NT2/D1 (cell line): ENCODE measurements at regions not wholly inside any gene's neighbourhood (a gene's known extent, or its start where the extent isn't known, plus 50 kb on each side); places are given as distances from the start of the nearest gene placed in this dataset.

Experiments used
- SUZ12 ChIP-seq: IDR thresholded peaks from 2 replicates; pipeline ENCODE4 v1.6.1; 2011; ENCODE audit not compliant: insufficient read length, insufficient read depth; ENCODE audit errors: extremely low read depth
- YY1 ChIP-seq: IDR thresholded peaks from 2 replicates; pipeline ENCODE4 v1.6.1; 2011; ENCODE audit not compliant: insufficient read length, insufficient read depth
- ZNF274 ChIP-seq: IDR thresholded peaks from 2 replicates; pipeline ENCODE4 v1.6.1; 2011; ENCODE audit warnings: mild to moderate bottlenecking, low read depth, low read length

DNA sequence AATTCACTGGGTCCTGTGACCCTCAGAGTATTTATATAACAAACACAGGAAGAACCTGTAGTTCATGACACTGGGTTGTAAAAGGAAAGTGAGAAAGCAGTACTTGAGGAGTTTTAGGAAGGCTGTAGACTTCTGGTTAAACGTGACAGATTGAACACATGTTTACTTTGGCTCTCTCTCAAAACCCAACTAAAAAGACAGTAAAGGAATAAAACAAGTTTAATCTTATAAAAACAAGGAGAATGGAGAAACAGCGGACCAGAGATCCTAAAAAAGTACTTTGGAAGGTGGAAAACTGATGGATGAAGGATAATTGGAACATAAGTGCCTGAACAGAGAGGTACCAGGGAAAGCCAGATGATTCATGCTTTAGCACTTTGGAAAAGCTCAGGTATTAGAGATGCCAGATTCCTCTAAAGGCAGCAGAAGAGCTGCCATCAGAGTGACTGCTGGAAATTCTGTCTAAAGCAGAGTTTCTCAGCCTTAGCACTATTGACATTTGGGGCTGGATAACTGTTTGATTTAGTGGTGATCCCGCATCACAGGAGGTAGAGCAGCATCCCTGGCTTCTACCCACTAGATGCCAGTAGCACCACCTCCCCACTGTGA lies 182.9 kb upstream of the RORA start:
- TF ChIP-seq SUZ12 (no peak), ZNF274 (no peak), YY1 (no peak)
